Lower leg skin (tissue), 3 donors: ENCODE measurements at regions not wholly inside any gene's neighbourhood (a gene's known extent, or its start where the extent isn't known, plus 50 kb on each side); places are given as distances from the start of the nearest gene placed in this dataset.
"Not testable (repeated sequence)": the region's sequence is repeated elsewhere in the genome, so short reads cannot be mapped to it uniquely, and the experiment has no call there.

Source experiments
- POLR2A ChIP-seq, 2 donors: fragments of 450-650 bp; IDR thresholded peaks; one replicate each; pipeline ENCODE4 v1.6.1; 2016 to 2017; ENCODE audit warnings: antibody characterized with exemption in 2 of 2, mild to moderate bottlenecking in 1 of 2, moderate library complexity in 1 of 2
- TF ChIP-seq, protein P1 (sequence below), 3 donors: fragments of 450-650 bp; IDR thresholded peaks; one replicate each; pipeline ENCODE4 v1.5.1; 2016; ENCODE audit warnings: antibody characterized with exemption in 3 of 3, mild to moderate bottlenecking in 3 of 3, moderate library complexity in 2 of 3

DNA sequence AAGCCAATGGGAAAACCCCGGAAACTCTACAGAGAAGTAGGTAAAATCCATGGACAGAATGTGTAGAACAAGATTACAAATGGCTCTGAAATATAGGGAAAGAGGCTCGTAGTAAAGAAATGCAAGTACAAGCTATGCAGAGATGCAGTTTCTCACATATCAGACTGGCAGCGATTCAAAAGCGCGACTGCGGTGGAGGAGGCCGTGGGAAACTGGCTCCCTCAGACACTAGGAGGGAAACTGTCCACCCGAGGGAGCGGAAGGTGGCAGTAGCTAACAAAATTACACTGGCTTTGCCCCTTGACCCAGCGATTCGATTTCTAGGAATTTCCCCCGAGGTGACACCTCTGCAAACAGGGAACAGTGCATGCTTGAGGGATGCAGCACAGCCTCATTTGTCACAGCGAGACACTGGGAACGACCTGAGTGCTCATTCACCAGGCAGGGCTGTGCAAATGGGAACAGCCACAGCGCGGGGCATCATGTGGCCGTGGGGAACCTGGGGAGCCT lies 349.3 kb downstream of the CNTNAP3B start:
- TF ChIP-seq, protein P1, sequence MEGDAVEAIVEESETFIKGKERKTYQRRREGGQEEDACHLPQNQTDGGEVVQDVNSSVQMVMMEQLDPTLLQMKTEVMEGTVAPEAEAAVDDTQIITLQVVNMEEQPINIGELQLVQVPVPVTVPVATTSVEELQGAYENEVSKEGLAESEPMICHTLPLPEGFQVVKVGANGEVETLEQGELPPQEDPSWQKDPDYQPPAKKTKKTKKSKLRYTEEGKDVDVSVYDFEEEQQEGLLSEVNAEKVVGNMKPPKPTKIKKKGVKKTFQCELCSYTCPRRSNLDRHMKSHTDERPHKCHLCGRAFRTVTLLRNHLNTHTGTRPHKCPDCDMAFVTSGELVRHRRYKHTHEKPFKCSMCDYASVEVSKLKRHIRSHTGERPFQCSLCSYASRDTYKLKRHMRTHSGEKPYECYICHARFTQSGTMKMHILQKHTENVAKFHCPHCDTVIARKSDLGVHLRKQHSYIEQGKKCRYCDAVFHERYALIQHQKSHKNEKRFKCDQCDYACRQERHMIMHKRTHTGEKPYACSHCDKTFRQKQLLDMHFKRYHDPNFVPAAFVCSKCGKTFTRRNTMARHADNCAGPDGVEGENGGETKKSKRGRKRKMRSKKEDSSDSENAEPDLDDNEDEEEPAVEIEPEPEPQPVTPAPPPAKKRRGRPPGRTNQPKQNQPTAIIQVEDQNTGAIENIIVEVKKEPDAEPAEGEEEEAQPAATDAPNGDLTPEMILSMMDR (IDR thresholded peaks at IDR 0.05): not testable (repeated sequence)
- TF ChIP-seq POLR2A (IDR thresholded peaks at IDR 0.05): not testable (repeated sequence)
